Trophoblast cell (in vitro differentiated cells and primary cell): ENCODE measurements at regions not wholly inside any gene's neighbourhood (a gene's known extent, or its start where the extent isn't known, plus 50 kb on each side); places are given as distances from the start of the nearest gene placed in this dataset.
A peak's percentile ranks its signal among the peaks of the same experiment; 100 is the strongest.
"Not testable (repeated sequence)": the region's sequence is repeated elsewhere in the genome, so short reads cannot be mapped to it uniquely, and the experiment has no call there.

Experiments
- DNase-seq, 2 donors: peaks; one replicate each; pipeline ENCODE4 v3.0.0-alpha.2; 2016
- H2AFZ ChIP-seq: 2 replicates; pipeline ENCODE4 v1.6.1; 2013; ENCODE audit warnings: low read length, moderate library complexity, mild to moderate bottlenecking; ENCODE audit not compliant: insufficient read depth, poor library complexity
- H2AK5ac ChIP-seq: 2 replicates; pipeline ENCODE4 v1.6.1; 2013; ENCODE audit warnings: mild to moderate bottlenecking, low read length
- H2BK120ac ChIP-seq: 2 replicates; pipeline ENCODE4 v1.6.1; 2013; ENCODE audit warnings: low read length, mild to moderate bottlenecking, moderate library complexity; ENCODE audit not compliant: insufficient read depth, poor library complexity
- H2BK12ac ChIP-seq: 2 replicates; pipeline ENCODE4 v1.6.1; 2013; ENCODE audit warnings: mild to moderate bottlenecking, low read length, moderate library complexity
- H2BK5ac ChIP-seq: 2 replicates; pipeline ENCODE4 v1.6.1; 2013; ENCODE audit warnings: low read length, low read depth, moderate library complexity, mild to moderate bottlenecking; ENCODE audit not compliant: poor library complexity
- H3K14ac ChIP-seq: 2 replicates; pipeline ENCODE4 v1.6.1; 2013; ENCODE audit warnings: mild to moderate bottlenecking, low read length
- H3K18ac ChIP-seq: 2 replicates; pipeline ENCODE4 v1.6.1; 2013; ENCODE audit warnings: mild to moderate bottlenecking, low read length
- H3K23ac ChIP-seq: 2 replicates; pipeline ENCODE4 v1.6.1; 2013; ENCODE audit warnings: low read length
- H3K27ac ChIP-seq: 2 replicates; pipeline ENCODE4 v1.5.1; 2013; ENCODE audit warnings: low read depth, mild to moderate bottlenecking, inconsistent platforms, low read length, moderate library complexity
- H3K27me3 ChIP-seq: 2 replicates; pipeline ENCODE4 v1.6.1; 2013; ENCODE audit warnings: inconsistent platforms, mild to moderate bottlenecking, low read length, moderate library complexity; ENCODE audit not compliant: insufficient read depth
- H3K36me3 ChIP-seq, 2 experiments: 1 replicate in 1 of 2; 2 replicates in 1 of 2; pipeline ENCODE4 v1.6.1; 2013; ENCODE audit warnings: low read length in 2 of 2, mild to moderate bottlenecking in 2 of 2, moderate library complexity in 1 of 2; ENCODE audit not compliant: insufficient read depth in 2 of 2, control insufficient read depth in 1 of 2
- H3K4ac ChIP-seq: 2 replicates; pipeline ENCODE4 v1.6.1; 2013; ENCODE audit warnings: low read depth, mild to moderate bottlenecking, low read length, moderate library complexity
- H3K4me1 ChIP-seq, 2 experiments: 1 replicate in 1 of 2; 2 replicates in 1 of 2; pipeline ENCODE4 v1.6.1; 2013; ENCODE audit warnings: low read length in 2 of 2, mild to moderate bottlenecking in 2 of 2, moderate library complexity in 1 of 2; ENCODE audit not compliant: insufficient read depth in 2 of 2, control insufficient read depth in 1 of 2
- H3K4me2 ChIP-seq: 2 replicates; pipeline ENCODE4 v1.6.1; 2013; ENCODE audit warnings: inconsistent platforms, mild to moderate bottlenecking, low read length, moderate library complexity
- H3K4me3 ChIP-seq: 2 replicates; pipeline ENCODE4 v1.5.1; 2013; ENCODE audit warnings: mild to moderate bottlenecking, low read depth, low read length, inconsistent platforms
- H3K79me1 ChIP-seq: one replicate; pipeline ENCODE4 v1.6.1; 2013; ENCODE audit warnings: low read length
- H3K79me2 ChIP-seq: 2 replicates; pipeline ENCODE4 v1.6.1; 2013; ENCODE audit warnings: low read length, mild to moderate bottlenecking; ENCODE audit not compliant: control insufficient read depth, insufficient read depth, poor library complexity
- H3K9ac ChIP-seq: 2 replicates; pipeline ENCODE4 v1.6.1; 2013; ENCODE audit warnings: mild to moderate bottlenecking, low read length
- H3K9me3 ChIP-seq: 2 replicates; pipeline ENCODE4 v1.6.1; 2013; ENCODE audit warnings: low read depth, mild to moderate bottlenecking, control low read depth, inconsistent platforms, low read length; ENCODE audit not compliant: insufficient read depth
- H4K12ac ChIP-seq: 2 replicates; pipeline ENCODE4 v1.6.1; 2013; ENCODE audit warnings: low read depth, mild to moderate bottlenecking, low read length, moderate library complexity
- H4K8ac ChIP-seq: 2 replicates; pipeline ENCODE4 v1.6.1; 2013; ENCODE audit warnings: low read depth, mild to moderate bottlenecking, low read length, moderate library complexity
- H4K91ac ChIP-seq: one replicate; pipeline ENCODE4 v1.6.1; 2013; ENCODE audit warnings: low read depth, mild to moderate bottlenecking, low read length, moderate library complexity
- WGBS: extraction: QIAGEN DNeasy Blood & Tissue Kit; methylation state at CpG from one replicate; pipeline ENCODE4 v1.1.7; 2013; ENCODE audit warnings: missing lambda C conversion rate; ENCODE audit not compliant: insufficient read length, insufficient coverage; ENCODE audit errors: extremely low coverage; 5-methylcytosine and 5-hydroxymethylcytosine counted together

- Histone ChIP-seq H3K9ac (no peak overlapping the region), H3K27ac (no peak overlapping the region), H2BK12ac (no peak overlapping the region), H3K14ac (no peak overlapping the region), H3K36me3 (no peaks in the 10 kb centered on the region), H3K9me3 (no peaks in the 10 kb centered on the region), H3K79me2 (no peaks in the 10 kb centered on the region), H4K91ac (no peak overlapping the region), H3K79me1 (no peaks in the 10 kb centered on the region), H2AFZ (no peak overlapping the region), H3K27me3 (no peaks in the 10 kb centered on the region), H3K23ac (no peak overlapping the region), H3K4me3 (no peak overlapping the region), H3K4me1 (no peaks in the 10 kb centered on the region), H2BK120ac (no peak overlapping the region), H4K8ac (no peak overlapping the region), H3K4me2 (no peak overlapping the region), H3K4ac (no peak overlapping the region), H4K12ac (no peak overlapping the region), H3K18ac (no peak overlapping the region), H2BK5ac (no peak overlapping the region), H2AK5ac (no peak overlapping the region)
- DNase-seq: no peak
These were observed 253.0 kb downstream of the RNF144B start for GRCh38 chr6:18640134-18640533.

DNA sequence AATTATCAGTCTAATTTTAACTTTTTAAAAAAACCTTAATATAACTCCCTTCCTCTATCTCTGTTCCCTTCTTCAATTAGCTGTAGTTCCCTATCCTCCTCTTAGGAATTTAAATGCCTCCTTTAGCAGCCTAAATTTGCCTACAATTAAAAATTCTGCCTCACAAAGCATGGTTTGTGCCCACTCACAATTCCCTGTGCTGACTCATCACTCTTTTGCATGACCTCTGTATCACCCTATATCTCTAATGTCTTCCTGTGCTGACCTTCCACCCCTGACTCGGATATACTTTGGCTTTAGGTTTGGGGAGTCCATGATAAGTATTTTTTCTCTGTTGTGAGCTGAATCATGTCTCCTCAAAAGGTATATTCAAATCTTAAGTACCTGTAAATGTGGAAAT is 253.6 kb downstream of the RNF144B start:
- no peaks in the 10 kb centered on the region for H3K36me3 ChIP-seq
- H4K91ac ChIP-seq: no peak overlapping the region
- no peak overlapping the region for H3K27ac ChIP-seq
- no peak overlapping the region for H3K9ac ChIP-seq
- no peaks in the 10 kb centered on the region for H3K27me3 ChIP-seq
- no peak overlapping the region for H2BK12ac ChIP-seq
- DNase-seq: no peak
- H3K18ac ChIP-seq: no peak overlapping the region
- no peaks in the 10 kb centered on the region for H3K79me1 ChIP-seq
- H3K9me3 ChIP-seq: no peaks in the 10 kb centered on the region
- H2AK5ac ChIP-seq: no peak overlapping the region
- H2AFZ ChIP-seq: no peak overlapping the region
- H3K4ac ChIP-seq: no peak overlapping the region
- WGBS: no CpG with 5 or more reads among the region's 1 CpG
- H3K23ac ChIP-seq: no peak overlapping the region
- no peak overlapping the region for H3K4me3 ChIP-seq
- no peaks in the 10 kb centered on the region for H3K79me2 ChIP-seq
- no peak overlapping the region for H4K8ac ChIP-seq
- no peak overlapping the region for H4K12ac ChIP-seq
- H3K4me1 ChIP-seq: no peaks in the 10 kb centered on the region
- H3K14ac ChIP-seq: no peak overlapping the region
- H3K4me2 ChIP-seq: no peak overlapping the region
- H2BK120ac ChIP-seq: no peak overlapping the region
- H2BK5ac ChIP-seq: no peak overlapping the region

DNA sequence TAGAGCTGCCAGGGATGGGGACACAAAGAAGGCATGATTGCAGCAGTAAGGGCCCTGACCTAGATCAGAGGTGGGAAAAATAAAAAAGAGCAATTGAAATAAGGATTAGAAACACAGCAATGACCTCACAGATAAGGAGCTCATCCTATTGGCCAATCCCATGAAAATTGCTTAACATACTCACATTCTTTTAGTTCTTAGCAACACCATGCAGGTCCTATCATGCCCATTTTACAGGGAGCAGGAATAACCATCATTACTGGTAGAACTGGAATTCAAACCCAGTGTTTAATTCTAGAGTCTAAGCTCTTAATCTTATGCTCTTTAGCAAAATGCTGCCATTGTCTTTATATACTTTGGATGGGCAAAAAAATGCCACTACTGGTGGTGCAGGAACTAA is 267.7 kb downstream of the RNF144B start:
- no peaks in the 10 kb centered on the region for H3K79me2 ChIP-seq
- H2BK120ac ChIP-seq: no peak overlapping the region
- no peak overlapping the region for H4K12ac ChIP-seq
- no peak overlapping the region for H3K4me2 ChIP-seq
- H3K4ac ChIP-seq: no peak overlapping the region
- H3K9me3 ChIP-seq: peaks cover 3% of the 10 kb centered on the region
- no peak overlapping the region for H2AFZ ChIP-seq
- H3K4me1 ChIP-seq: no peaks in the 10 kb centered on the region
- no peak overlapping the region for H4K8ac ChIP-seq
- H2BK5ac ChIP-seq: no peak overlapping the region
- no peak overlapping the region for H3K4me3 ChIP-seq
- H3K79me1 ChIP-seq: no peaks in the 10 kb centered on the region
- no peaks in the 10 kb centered on the region for H3K36me3 ChIP-seq
- H3K27ac ChIP-seq: no peak overlapping the region
- no peaks in the 10 kb centered on the region for H3K27me3 ChIP-seq
- H3K18ac ChIP-seq: no peak overlapping the region
- H3K23ac ChIP-seq: no peak overlapping the region
- H2AK5ac ChIP-seq: no peak overlapping the region
- H2BK12ac ChIP-seq: no peak overlapping the region
- peak; percentile 3 to 81 for DNase-seq
- no peak overlapping the region for H3K9ac ChIP-seq
- no peak overlapping the region for H3K14ac ChIP-seq
- no peak overlapping the region for H4K91ac ChIP-seq

- no CpG with 5 or more reads among the region's 5 CpGs for WGBS
- H4K8ac ChIP-seq: no peak overlapping the region
- H3K4ac ChIP-seq: no peak overlapping the region
- no peak overlapping the region for H3K4me3 ChIP-seq
- H3K18ac ChIP-seq: no peak overlapping the region
- H3K9me3 ChIP-seq: peaks cover 3% of the 10 kb centered on the region
- no peak overlapping the region for H2BK120ac ChIP-seq
- no peaks in the 10 kb centered on the region for H3K36me3 ChIP-seq
- H3K23ac ChIP-seq: no peak overlapping the region
- H3K9ac ChIP-seq: no peak overlapping the region
- no peaks in the 10 kb centered on the region for H3K4me1 ChIP-seq
- H3K79me2 ChIP-seq: no peaks in the 10 kb centered on the region
- H3K4me2 ChIP-seq: no peak overlapping the region
- H4K91ac ChIP-seq: no peak overlapping the region
- H3K79me1 ChIP-seq: no peaks in the 10 kb centered on the region
- no peak overlapping the region for H2AFZ ChIP-seq
- H2AK5ac ChIP-seq: no peak overlapping the region
- H2BK5ac ChIP-seq: no peak overlapping the region
- no peak for DNase-seq
- no peak overlapping the region for H2BK12ac ChIP-seq
- no peak overlapping the region for H3K14ac ChIP-seq
- H4K12ac ChIP-seq: no peak overlapping the region
- no peak overlapping the region for H3K27ac ChIP-seq
- H3K27me3 ChIP-seq: no peaks in the 10 kb centered on the region
These were observed 269.4 kb downstream of the RNF144B start for GRCh38 chr6:18656506-18656905.

GRCh38 chr6:18659994-18660393 is 272.8 kb downstream of the RNF144B start:
- WGBS: no CpG with 5 or more reads among the region's 5 CpGs
- H3K23ac ChIP-seq, H3K14ac ChIP-seq, H2AK5ac ChIP-seq, H2BK120ac ChIP-seq, H3K36me3 ChIP-seq, H3K18ac ChIP-seq, H3K79me1 ChIP-seq, H3K9me3 ChIP-seq, H3K4me3 ChIP-seq, H3K4ac ChIP-seq, H4K8ac ChIP-seq, H3K27ac ChIP-seq, H2BK5ac ChIP-seq, H3K9ac ChIP-seq, H3K79me2 ChIP-seq, H3K27me3 ChIP-seq, H2AFZ ChIP-seq, DNase-seq, H4K12ac ChIP-seq, H3K4me1 ChIP-seq, H4K91ac ChIP-seq, H3K4me2 ChIP-seq, H2BK12ac ChIP-seq: not testable (repeated sequence)
